G401.6 (cell line): ENCODE measurements at regions not wholly inside any gene's neighbourhood (a gene's known extent, or its start where the extent isn't known, plus 50 kb on each side); places are given as distances from the start of the nearest gene placed in this dataset.

Source experiments
- FAIRE-seq: peaks from 2 replicates; lab custom pipeline; 2012; peaks lifted over from hg19 to GRCh38; lab: Jason Lieb, UNC

DNA sequence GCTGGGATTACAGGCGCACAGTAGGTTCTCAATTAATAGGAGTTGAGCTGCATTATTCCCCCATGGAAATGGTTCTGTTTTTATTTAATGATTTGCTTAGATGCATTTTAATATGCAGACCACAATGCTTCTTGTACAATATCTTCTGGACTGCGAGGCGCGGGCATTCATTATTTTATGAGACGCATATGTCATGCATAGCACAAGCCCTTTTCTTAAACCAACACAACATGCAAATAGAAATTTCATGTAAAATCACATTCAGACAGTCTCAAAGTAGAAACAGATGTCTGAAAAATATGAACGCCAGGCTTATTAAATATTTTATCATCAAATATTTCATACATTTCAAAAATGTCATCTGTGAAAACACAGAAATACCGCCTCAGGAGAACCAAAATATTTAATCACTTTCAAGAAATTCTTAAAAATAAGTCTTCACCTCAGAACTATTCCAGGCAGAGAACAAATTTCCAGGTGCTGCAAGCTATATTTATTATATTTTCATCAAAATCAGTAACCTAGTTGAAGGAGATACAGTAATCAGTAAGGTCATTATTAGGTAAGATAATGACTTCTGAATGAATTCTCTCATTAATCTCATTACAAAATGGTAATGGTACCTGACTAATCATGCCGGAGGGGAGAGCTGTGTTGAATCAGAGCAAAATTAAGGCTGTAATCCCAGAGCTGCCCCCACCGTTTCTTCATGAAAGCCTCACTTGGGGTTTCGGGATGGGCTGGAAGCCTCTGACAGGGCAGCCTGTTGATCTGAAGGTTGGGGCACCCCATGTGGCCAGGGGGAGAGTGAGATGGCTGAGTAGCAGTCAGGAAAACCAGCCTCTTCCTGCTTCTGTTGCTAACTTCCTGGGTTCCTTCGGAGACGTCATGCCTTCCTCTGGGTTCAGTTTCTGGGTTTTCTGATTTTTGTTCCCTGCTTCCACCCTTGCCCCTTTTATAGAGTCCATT is 133.9 kb upstream of the ZNF618 start:
- FAIRE-seq = no peak

DNA sequence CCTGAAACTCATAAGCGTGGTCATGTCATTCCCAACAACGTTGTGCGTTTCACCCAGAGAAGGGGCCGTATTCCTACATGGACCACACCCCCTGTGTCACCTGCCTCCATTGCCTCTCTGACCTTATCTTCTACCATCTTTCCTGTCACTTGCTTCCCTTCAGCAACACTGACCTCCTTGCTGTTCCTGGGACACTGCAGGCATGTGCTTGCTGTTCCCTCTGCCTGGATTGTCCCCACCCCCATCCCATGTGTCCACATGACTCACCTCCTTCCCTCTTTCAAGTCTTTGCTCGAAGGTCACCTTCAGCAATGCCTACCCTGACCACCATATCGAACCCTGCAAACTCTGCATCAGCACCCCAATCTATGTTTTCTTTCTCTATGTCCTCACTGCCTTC is 133.2 kb upstream of the ZNF618 start:
- FAIRE-seq = no peak

DNA sequence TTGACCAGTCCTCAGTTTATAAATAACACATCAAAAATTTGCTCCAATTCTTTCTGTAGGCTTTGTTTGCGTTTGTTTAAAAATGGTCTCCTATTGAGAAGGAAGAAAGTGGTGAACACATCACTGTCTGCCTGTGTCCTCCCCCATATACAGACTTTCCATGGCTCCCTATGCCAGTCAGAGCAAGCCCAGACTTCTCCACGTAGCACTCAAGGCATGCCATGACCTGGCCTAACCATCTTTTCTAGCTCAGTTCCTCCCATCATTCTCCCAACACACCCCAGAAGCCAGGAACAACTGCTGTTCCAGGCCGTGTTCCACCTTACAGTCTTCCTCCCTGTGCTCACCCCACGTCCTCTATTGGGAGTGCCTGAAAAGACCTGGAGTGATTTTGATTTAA is 129.6 kb upstream of the ZNF618 start:
- FAIRE-seq = no peak

- no peak for FAIRE-seq
Observed at GRCh38 chr9:113748135-113748534, 128.0 kb upstream of the ZNF618 start.

- no peak for FAIRE-seq
Observed at GRCh38 chr9:113753398-113754119, 122.5 kb upstream of the ZNF618 start.

GRCh38 chr9:113754739-113755138 is 121.4 kb upstream of the ZNF618 start:
- FAIRE-seq = no peak

GRCh38 chr9:113755433-113755832 is 120.7 kb upstream of the ZNF618 start:
- FAIRE-seq = no peak

DNA sequence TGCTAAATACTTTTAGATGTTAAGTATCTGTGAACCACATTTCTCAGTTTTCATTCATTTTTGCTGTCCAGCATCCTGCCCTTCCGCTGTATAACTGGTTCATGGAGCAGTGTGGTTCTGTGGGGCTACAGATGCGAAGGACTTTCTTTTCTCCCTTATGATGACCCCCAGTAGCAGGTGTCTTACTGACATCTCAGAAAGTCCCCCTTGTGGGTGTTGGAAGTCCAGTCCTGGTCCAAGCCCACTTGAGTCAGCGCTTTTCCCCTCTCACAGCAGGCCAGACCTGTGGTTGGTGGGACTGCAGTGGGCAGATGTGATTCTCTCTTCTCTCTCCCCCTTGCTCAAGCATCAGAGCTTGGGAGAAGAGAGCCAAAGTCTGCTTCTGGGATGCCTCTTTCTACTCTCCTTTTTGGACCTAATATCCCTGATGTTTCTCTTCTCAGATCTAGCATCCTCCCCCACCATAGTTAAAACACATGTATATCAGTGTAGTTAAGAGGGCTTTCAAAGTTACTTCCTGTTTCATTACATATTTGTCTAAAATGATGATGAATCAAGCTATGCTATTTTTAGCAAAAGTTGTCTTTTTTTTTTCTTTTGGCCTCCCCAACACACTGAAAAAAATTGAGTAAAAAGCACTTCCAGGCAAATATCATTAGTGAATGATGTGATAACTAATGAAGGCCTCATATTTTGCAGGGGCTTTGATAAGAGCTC is 119.5 kb upstream of the ZNF618 start:
- FAIRE-seq = no peak

DNA sequence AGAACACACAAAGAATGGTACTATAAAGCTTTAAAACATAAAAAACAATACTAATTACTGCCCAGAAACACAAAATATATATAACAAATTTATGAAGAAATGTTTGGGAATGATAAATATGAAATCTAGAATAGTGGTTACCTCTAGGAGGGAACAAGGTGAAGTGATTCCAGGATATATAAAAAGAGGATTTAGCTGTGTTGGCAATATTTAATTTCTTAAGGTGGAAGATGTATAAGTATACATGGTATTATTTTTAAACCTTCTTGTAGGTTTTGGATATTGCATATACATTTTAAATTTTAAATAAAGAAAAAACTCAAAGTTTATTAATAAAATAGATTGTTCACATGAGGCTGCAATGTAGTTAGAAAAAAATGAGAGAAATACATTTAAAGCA is 112.7 kb upstream of the ZNF618 start:
- peak; percentile 55 for FAIRE-seq

- FAIRE-seq = no peak
Observed at GRCh38 chr9:113764572-113764971, 111.5 kb upstream of the ZNF618 start.

DNA sequence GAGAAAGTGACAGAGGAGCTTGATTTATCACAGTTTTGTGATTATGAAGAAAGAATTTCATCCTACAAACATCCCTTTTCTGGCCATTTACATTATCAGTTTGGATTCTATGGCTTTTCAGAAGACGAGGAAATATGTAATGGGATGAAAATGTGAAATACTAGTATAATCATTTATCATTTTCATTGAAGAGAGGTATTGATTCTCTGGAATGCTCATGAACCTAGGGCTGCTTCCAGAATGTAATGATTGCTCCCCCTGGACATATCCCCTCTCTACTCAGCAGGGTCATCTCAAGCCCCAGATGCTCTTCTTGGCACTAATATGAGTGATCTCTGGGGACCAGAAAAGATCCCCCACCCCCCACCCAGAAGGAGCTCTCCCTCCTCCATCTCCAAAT is 106.7 kb upstream of the ZNF618 start:
- FAIRE-seq = no peak

DNA sequence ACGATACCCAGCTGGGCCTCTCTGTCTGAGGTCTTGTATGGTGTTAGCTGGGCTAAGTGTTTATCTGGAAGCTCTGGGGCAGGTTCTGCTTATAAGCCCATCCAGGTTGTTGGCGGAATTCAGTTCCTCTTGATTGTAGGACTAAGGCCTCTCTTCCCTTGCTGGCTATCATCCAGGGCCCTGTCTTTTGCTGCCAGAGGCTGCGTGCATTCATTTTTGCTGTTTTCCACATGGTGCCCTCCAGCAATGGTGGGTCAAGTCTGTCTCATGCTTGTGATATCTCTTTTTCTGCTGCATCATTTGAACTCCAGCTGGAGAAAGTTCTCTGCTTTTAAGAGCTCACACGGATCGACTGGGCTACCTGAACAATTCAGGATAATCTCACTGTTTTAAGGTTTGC is 105.7 kb upstream of the ZNF618 start:
- FAIRE-seq = no peak

- no peak for FAIRE-seq
Observed at GRCh38 chr9:113771199-113771598, 104.9 kb upstream of the ZNF618 start.

GRCh38 chr9:113772121-113772810 is 103.8 kb upstream of the ZNF618 start:
- FAIRE-seq = no peak

- FAIRE-seq = no peak
Observed at GRCh38 chr9:113774963-113775362, 101.1 kb upstream of the ZNF618 start.

DNA sequence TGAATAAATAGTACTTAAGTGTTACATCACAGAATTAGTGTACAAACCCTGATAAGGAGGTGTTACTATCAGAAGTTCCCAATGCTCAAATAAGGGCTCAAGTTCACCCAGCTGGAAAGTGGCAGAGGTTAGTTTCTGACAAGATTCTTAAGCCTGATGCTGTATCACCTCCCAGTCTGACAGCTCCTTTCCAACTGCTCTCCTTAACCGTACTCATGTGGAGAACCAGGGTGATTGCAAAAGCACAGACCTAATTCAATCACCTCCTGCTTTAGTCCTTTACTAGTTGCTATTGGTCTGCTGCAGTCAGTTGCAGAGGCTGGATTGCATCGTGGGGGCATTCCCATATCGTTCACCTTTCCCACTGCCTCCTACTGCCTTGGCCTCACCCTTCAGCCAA is 100.4 kb upstream of the ZNF618 start:
- FAIRE-seq = no peak

- FAIRE-seq = no peak
Observed at GRCh38 chr9:113776194-113776593, 99.9 kb upstream of the ZNF618 start.

- FAIRE-seq = no peak
Observed at GRCh38 chr9:113781381-113781780, 94.7 kb upstream of the ZNF618 start.

GRCh38 chr9:113781896-113782295 is 94.2 kb upstream of the ZNF618 start:
- FAIRE-seq = no peak

- FAIRE-seq = no peak
Observed at GRCh38 chr9:113783475-113783874, 92.6 kb upstream of the ZNF618 start.

- no peak for FAIRE-seq
Observed at GRCh38 chr9:113785334-113785733, 90.8 kb upstream of the ZNF618 start.

DNA sequence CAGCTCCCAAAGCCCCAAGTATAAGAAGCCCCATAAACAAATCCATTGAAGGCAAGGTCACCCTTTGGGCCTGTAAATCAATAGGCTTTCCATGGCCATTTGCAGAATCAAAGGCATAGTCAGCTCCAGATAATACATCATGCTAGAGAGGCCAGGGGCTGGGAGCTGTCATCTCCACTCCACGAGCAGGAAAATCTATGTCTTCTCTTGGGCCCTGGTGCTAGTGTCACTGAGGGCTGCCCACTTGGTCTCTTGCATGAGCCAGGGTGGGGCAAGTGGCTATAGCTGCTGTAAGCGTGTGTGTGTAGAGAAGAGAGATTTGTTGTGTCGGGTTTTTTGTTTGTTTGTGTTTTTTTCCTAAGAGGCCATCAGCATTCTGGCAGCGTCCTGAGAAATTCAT is 90.0 kb upstream of the ZNF618 start:
- no peak for FAIRE-seq
